ENCODE measurements at regions not wholly inside any gene's neighbourhood (a gene's known extent, or its start where the extent isn't known, plus 50 kb on each side); places are given as distances from the start of the nearest gene placed in this dataset.

GRCh38 chr2:23241611-23242245 is 143.3 kb upstream of the KLHL29 start:
- DNase-seq (ENCODE audit: low read depth) = no peak

GRCh38 chr2:23243073-23243659 is 141.8 kb upstream of the KLHL29 start:
- DNase-seq (ENCODE audit: low read depth) = no peak

GRCh38 chr2:23244617-23245016 is 140.4 kb upstream of the KLHL29 start:
- no peak for DNase-seq (ENCODE audit: low read depth)

GRCh38 chr2:23246992-23247683 is 137.8 kb upstream of the KLHL29 start:
- DNase-seq (ENCODE audit: low read depth) = no peak

- no peak for DNase-seq (ENCODE audit: low read depth)
Measured at GRCh38 chr2:23248667-23249066, 136.3 kb upstream of the KLHL29 start.

GRCh38 chr2:23249348-23249747 is 135.6 kb upstream of the KLHL29 start:
- DNase-seq (ENCODE audit: low read depth) = no peak

- DNase-seq (ENCODE audit: low read depth) = no peak
Measured at GRCh38 chr2:23250371-23250770, 134.6 kb upstream of the KLHL29 start.

GRCh38 chr2:23256643-23257042 is 128.3 kb upstream of the KLHL29 start:
- no peak for DNase-seq (ENCODE audit: low read depth)

GRCh38 chr2:23260621-23261020 is 124.4 kb upstream of the KLHL29 start:
- no peak for DNase-seq (ENCODE audit: low read depth)

- no peak for DNase-seq (ENCODE audit: low read depth)
Measured at GRCh38 chr2:23268467-23269263, 116.3 kb upstream of the KLHL29 start.

GRCh38 chr2:23269747-23270146 is 115.2 kb upstream of the KLHL29 start:
- DNase-seq (ENCODE audit: low read depth) = no peak

- DNase-seq (ENCODE audit: low read depth) = no peak
Measured at GRCh38 chr2:23270810-23271209, 114.2 kb upstream of the KLHL29 start.

GRCh38 chr2:23271230-23271629 is 113.7 kb upstream of the KLHL29 start:
- DNase-seq (ENCODE audit: low read depth) = no peak

- no peak for DNase-seq (ENCODE audit: low read depth)
Measured at GRCh38 chr2:23273786-23274185, 111.2 kb upstream of the KLHL29 start.

GRCh38 chr2:23280401-23280800 is 104.6 kb upstream of the KLHL29 start:
- no peak for DNase-seq (ENCODE audit: low read depth)

- no peak for DNase-seq (ENCODE audit: low read depth)
Measured at GRCh38 chr2:23283653-23284052, 101.3 kb upstream of the KLHL29 start.

- no peak for DNase-seq (ENCODE audit: low read depth)
Measured at GRCh38 chr2:23285091-23285800, 99.7 kb upstream of the KLHL29 start.

GRCh38 chr2:23286031-23286757 is 98.8 kb upstream of the KLHL29 start:
- no peak for DNase-seq (ENCODE audit: low read depth)

- no peak for DNase-seq (ENCODE audit: low read depth)
Measured at GRCh38 chr2:23286758-23287704, 97.9 kb upstream of the KLHL29 start.

- DNase-seq (ENCODE audit: low read depth) = no peak
Measured at GRCh38 chr2:23289671-23290070, 95.3 kb upstream of the KLHL29 start.

All from stimulated activated CD8-positive, alpha-beta memory T cell treated with anti-CD3 and anti-CD28 coated beads, Interleukin-15, amount 100 ng/mL, for 24 hours (primary cell).